Pancreas (tissue), 10 donors: ENCODE measurements at regions not wholly inside any gene's neighbourhood (a gene's known extent, or its start where the extent isn't known, plus 50 kb on each side); places are given as distances from the start of the nearest gene placed in this dataset.

Experiments used
- ATAC-seq, 4 donors: fragments of 200-7000 bp; cut with Tn5 transposase; one replicate each; pipeline versions ENCODE4 v1.8.0 to v1.9.1; 2020; ENCODE audit warnings: mild to moderate bottlenecking in 4 of 4, moderate library complexity in 4 of 4
- DNase-seq, 6 donors: peaks; one replicate each; pipeline ENCODE4 v3.0.0-alpha.2; 2020
- FAIRE-seq: peaks from 2 replicates; lab custom pipeline; 2012; peaks lifted over from hg19 to GRCh38; lab: Jason Lieb, UNC
- H3K27ac ChIP-seq, 4 donors: fragments of 200-600 bp; sonication (generic); 1 replicate in 3 of 4; 2 replicates in 1 of 4; pipeline versions ENCODE4 v1.5.0 to v1.8.0; 2020
- H3K27me3 ChIP-seq, 4 donors: fragments of 200-600 bp; one replicate each; pipeline ENCODE4 v1.8.0; 2021
- H3K36me3 ChIP-seq, 3 donors: fragments of 200-600 bp; sonication (generic) in 1 of 3; one replicate each; pipeline versions ENCODE4 v1.5.0 to v1.8.0; 2020 to 2021
- H3K4me1 ChIP-seq, 3 donors: fragments of 200-600 bp; one replicate each; pipeline ENCODE4 v1.8.0; 2021
- H3K4me3 ChIP-seq, 4 donors: fragments of 200-600 bp; sonication (generic) in 2 of 4; one replicate each; pipeline versions ENCODE4 v1.5.0 to v1.8.0; 2020 to 2021
- H3K9me3 ChIP-seq, 4 donors: fragments of 200-600 bp; one replicate each; pipeline ENCODE4 v1.8.0; 2021
- WGBS, 2 donors: extraction: QIAGEN DNeasy Blood & Tissue Kit; methylation state at CpG; one replicate each; pipeline ENCODE4 v1.1.7; 2013; 5-methylcytosine and 5-hydroxymethylcytosine counted together
- intact Hi-C, 3 donors: fragments of 100-400 bp; cut with DNase I; formaldehyde crosslinking; loops; one replicate each; pipeline versions ENCODE4 v1.11.1 to v1.14.2; 2022
- TF ChIP-seq, protein P1 (sequence below), 4 donors: fragments of 200-600 bp; sonication (generic) in 3 of 4; IDR thresholded peaks; one replicate each; pipeline versions ENCODE4 v1.5.0 to v1.8.0; 2021; ENCODE audit warnings: antibody characterized with exemption in 4 of 4
- donor health status: healthy with polysubstance abuse.
- donor health status: DM: no; HTN: no; CAD: no; lungs with moderate emphysema.
- donor health status: DM: no; HTN: no; CAD: no.
- donor health status: control.
- donor health status: control.
- donor health status: Bipolar disorder and iron deficiency.
- donor health status: DM: yes; HTN: yes; CAD: no.
- donor health status: DM: no; HTN: no; CAD: no.
- donor health status: DM: no; HTN: no; CAD: no.
- donor health status: DM: yes; HTN: yes; CAD: no.

DNA sequence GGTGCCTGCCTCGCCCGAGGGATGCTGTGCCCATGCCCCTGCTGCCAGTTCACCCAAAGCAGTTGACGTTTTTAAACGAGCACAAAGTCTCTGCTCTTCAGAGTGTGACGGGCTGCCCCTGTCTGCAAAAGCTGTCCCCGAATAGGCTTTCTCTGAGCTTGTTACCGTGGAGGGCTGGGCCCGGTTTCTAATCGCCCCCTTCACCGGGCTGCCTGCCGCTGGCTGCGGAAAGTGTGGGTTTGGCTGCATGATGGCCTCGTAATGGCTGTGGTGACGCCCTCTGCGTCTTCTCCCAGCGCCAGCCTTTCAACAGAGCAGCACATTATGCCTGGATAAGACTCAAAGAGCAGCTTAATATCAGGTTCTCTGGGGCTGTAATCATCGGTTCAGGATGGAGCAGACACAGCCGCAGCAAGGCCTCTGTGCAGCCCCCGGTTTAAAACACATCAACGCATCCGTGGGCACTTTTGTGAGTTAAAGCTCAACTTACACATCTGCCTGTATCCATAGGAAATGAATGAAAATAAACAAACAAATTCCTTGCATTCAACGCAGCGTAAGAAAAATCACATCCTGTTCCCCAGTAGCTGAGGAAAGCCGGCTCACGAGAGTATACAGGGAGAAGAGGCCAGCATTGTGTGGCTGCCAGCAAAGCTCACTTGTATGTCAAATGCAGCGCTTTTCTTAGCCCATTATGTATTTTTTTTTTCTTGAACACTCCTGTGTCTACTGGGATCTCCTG, 166.4 kb upstream of the SOX1 start:
- DNase-seq = peak in 1 of 6 donors; percentile 0

DNA sequence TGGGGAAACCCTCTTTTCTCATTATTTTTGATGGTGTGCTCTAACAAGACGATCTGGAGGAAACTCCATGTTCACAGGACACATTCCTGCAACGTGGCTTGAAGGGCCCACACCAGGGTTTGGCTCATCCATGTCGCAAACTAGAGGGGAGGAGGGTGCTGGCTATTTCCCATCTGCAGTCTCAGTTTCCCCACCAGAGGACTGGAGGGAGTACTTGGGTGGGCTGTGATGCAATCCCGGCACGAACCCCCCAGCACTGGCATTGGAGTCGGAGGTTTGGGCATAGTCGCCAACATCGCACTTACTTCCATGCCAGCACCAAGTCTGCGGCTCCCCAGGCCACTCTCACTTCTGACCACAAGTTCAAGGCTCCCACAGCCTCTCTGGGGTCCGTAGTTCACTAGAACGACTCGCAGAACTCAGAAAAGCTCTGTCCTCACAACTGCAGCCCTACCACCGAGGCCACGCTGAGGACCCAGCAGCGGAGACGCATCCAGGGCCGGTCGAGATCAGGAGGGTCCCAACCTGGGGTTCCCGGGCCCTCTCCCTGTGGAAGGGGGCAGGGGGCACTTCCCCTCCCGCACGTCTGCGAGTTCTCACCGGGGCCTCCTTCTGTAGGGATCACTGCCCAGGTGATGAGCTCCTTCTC, 165.6 kb upstream of the SOX1 start:
- intact Hi-C loops = no loop called here
- Histone ChIP-seq H3K4me1 (no peaks in the 10 kb centered on the region), H3K27me3 (peaks cover 0 to 3% (median 0%) of the 10 kb centered on the region in 4 donors), H3K4me3 (no peak overlapping the region), H3K9me3 (no peaks in the 10 kb centered on the region), H3K27ac (no peak overlapping the region), H3K36me3 (no peaks in the 10 kb centered on the region)
- TF ChIP-seq, protein P1, sequence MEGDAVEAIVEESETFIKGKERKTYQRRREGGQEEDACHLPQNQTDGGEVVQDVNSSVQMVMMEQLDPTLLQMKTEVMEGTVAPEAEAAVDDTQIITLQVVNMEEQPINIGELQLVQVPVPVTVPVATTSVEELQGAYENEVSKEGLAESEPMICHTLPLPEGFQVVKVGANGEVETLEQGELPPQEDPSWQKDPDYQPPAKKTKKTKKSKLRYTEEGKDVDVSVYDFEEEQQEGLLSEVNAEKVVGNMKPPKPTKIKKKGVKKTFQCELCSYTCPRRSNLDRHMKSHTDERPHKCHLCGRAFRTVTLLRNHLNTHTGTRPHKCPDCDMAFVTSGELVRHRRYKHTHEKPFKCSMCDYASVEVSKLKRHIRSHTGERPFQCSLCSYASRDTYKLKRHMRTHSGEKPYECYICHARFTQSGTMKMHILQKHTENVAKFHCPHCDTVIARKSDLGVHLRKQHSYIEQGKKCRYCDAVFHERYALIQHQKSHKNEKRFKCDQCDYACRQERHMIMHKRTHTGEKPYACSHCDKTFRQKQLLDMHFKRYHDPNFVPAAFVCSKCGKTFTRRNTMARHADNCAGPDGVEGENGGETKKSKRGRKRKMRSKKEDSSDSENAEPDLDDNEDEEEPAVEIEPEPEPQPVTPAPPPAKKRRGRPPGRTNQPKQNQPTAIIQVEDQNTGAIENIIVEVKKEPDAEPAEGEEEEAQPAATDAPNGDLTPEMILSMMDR (IDR thresholded peaks at IDR 0.05) = no peak
- FAIRE-seq (no peak), DNase-seq (no peak), ATAC-seq (no peak)
- 58 to 80% methylated on average over 23 of the region's 23 CpGs for WGBS, 2 donors

More for the DNA sequence above, 166.4 kb upstream of the SOX1 start:
- ATAC-seq (no peak), FAIRE-seq (no peak)
- H3K36me3 ChIP-seq = no peaks in the 10 kb centered on the region
- H3K27me3 ChIP-seq = peaks cover 0 to 4% (median 0%) of the 10 kb centered on the region in 4 donors
- 41 to 45% methylated on average over 26 of the region's 26 CpGs for WGBS, 2 donors
- TF ChIP-seq, protein P1 (IDR thresholded peaks at IDR 0.05) = no peak
- no peak overlapping the region for H3K4me3 ChIP-seq
- no peaks in the 10 kb centered on the region for H3K4me1 ChIP-seq
- H3K9me3 ChIP-seq = no peaks in the 10 kb centered on the region
- intact Hi-C loops = no loop called here
- H3K27ac ChIP-seq = no peak overlapping the region

DNA sequence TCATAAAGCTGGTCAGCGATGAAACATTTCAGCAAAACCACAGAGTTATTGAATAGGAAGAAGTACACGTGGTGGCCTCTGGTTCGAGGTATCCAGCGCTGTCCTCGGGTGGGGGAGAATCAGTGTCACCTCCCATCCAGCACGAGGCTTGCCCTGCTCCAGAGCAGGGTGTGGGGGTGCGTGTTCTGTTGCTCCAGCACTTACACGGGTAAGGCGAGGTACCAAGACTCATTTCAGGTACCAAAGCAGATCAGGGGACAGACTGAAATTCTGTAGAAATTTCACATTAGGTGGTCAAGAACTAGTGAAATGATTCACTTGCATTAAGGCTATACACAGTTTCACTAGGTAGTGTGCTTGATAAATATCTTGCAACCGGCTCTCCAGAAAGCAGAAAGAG, 164.2 kb upstream of the SOX1 start:
- 55 to 68% methylated on average over 10 of the region's 10 CpGs for WGBS, 2 donors
- no peak for ATAC-seq
- H3K27me3 ChIP-seq = no peaks in the 10 kb centered on the region
- H3K36me3 ChIP-seq = no peaks in the 10 kb centered on the region
- no peaks in the 10 kb centered on the region for H3K4me1 ChIP-seq
- TF ChIP-seq, protein P1 (IDR thresholded peaks at IDR 0.05) = no peak
- H3K9me3 ChIP-seq = no peaks in the 10 kb centered on the region
- H3K27ac ChIP-seq = no peak overlapping the region
- intact Hi-C loops = no loop called here
- DNase-seq = peak in 1 of 6 donors; percentile 2
- H3K4me3 ChIP-seq = no peak overlapping the region
- no peak for FAIRE-seq

DNA sequence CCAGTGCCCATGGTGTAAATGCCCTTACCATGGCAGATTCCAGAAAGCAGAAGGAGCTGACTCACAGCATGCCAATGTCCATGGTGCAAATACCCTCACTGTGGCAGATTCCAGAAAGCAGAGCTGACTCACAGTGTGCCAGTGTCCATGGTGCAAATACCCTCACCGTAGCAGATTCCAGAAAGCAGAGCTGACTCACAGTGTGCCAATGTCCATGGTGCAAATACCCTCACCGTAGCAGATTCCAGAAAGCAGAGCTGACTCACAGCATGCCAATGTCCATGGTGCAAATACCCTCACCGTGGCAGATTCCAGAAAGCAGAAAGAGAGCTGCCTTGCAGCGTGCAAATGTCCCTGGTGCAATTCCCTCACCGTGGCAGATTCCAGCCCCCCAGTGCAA, 163.8 kb upstream of the SOX1 start:
- WGBS, 2 donors = 55 to 73% methylated on average over 5 of the region's 5 CpGs
- FAIRE-seq = no peak
- TF ChIP-seq, protein P1 (IDR thresholded peaks at IDR 0.05) = no peak

DNA sequence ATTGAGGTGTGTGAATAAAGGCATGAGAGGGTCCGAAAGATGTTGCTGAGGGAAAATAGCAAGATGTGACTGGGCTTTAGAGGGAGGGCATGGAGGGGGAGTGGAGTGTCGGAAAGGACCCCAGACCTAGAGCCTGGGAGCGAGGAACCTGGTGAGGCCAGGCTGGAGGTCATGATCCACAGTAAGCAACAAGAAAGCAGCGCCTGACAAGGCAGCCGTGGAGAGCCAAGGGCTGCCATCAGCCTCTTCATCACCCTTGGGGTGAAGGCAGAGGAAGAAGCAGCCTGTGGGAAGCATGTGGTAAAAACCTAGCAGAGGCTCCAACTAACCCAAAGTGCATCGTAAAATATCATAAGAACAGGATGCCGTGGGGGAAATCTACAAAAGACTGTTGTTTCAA, 162.8 kb upstream of the SOX1 start:
- H3K4me1 ChIP-seq = no peaks in the 10 kb centered on the region
- ATAC-seq (no peak), DNase-seq (peak in 1 of 6 donors; percentile 1), FAIRE-seq (no peak)
- H3K27me3 ChIP-seq = no peaks in the 10 kb centered on the region
- no peak overlapping the region for H3K27ac ChIP-seq
- no peaks in the 10 kb centered on the region for H3K9me3 ChIP-seq
- intact Hi-C loops = no loop called here
- no peak overlapping the region for H3K4me3 ChIP-seq
- TF ChIP-seq, protein P1 (IDR thresholded peaks at IDR 0.05) = no peak
- 52 to 72% methylated on average over 7 of the region's 7 CpGs for WGBS, 2 donors
- H3K36me3 ChIP-seq = no peaks in the 10 kb centered on the region

More for the DNA sequence above, 163.8 kb upstream of the SOX1 start:
- Histone ChIP-seq H3K4me3 (no peak overlapping the region), H3K36me3 (no peaks in the 10 kb centered on the region), H3K4me1 (no peaks in the 10 kb centered on the region), H3K9me3 (no peaks in the 10 kb centered on the region), H3K27me3 (no peaks in the 10 kb centered on the region), H3K27ac (no peak overlapping the region)
- intact Hi-C loops = no loop called here
- DNase-seq = no peak
- ATAC-seq = no peak
